ENCODE measurements at regions not wholly inside any gene's neighbourhood (a gene's known extent, or its start where the extent isn't known, plus 50 kb on each side); places are given as distances from the start of the nearest gene placed in this dataset.

DNA sequence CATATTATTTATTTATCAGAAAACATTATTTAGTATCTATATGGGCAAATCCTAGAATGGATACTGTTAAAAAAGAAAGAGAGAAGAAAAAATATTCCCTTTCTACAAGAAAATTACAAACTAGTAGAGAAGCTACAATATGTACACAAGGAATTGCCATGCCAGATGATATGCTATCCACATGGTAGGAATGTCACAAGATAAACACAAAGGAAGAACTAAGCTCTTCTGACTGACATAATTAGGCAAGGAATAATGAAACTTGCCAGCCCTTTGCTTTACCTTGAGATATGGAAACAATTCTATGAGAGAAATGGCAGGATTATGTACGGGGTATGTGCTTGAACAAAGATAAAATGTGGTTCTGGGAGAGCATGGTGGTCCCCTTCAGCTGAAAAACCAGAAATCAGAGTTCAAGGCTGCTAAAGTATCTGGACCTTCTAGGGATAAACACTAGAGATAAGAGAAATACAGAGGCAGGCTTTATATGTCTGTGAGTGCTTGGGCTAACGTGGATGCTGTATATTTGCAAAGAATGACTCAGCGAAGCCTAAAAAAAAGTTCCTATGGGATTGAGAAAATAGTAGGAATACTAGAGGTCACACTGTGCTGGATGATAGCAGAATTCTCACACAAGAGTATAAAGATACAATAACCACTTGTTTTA, 451.6 kb downstream of the TLE1 start:
- no peak for DNase-seq (ENCODE audit: low spot score in 2 of 2)

GRCh38 chr9:81234924-81235610, 454.3 kb downstream of the TLE1 start:
- TF ChIP-seq, protein P1, sequence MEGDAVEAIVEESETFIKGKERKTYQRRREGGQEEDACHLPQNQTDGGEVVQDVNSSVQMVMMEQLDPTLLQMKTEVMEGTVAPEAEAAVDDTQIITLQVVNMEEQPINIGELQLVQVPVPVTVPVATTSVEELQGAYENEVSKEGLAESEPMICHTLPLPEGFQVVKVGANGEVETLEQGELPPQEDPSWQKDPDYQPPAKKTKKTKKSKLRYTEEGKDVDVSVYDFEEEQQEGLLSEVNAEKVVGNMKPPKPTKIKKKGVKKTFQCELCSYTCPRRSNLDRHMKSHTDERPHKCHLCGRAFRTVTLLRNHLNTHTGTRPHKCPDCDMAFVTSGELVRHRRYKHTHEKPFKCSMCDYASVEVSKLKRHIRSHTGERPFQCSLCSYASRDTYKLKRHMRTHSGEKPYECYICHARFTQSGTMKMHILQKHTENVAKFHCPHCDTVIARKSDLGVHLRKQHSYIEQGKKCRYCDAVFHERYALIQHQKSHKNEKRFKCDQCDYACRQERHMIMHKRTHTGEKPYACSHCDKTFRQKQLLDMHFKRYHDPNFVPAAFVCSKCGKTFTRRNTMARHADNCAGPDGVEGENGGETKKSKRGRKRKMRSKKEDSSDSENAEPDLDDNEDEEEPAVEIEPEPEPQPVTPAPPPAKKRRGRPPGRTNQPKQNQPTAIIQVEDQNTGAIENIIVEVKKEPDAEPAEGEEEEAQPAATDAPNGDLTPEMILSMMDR (IDR thresholded peaks at IDR 0.05): no peak
- TF ChIP-seq POLR2A (IDR thresholded peaks at IDR 0.05): no peak
- WGBS, 2 donors: 84 to 85% methylated on average over 6 of the region's 6 CpGs
- intact Hi-C loops (cut with DNase I; ENCODE audit: low total_unique reads): no loop called here
- DNase-seq (ENCODE audit: low spot score in 2 of 2): no peak
- no peak overlapping the region for H3K4me3 ChIP-seq (ENCODE audit: low read depth, poor library complexity, severe bottlenecking)

More for the DNA sequence above, 451.6 kb downstream of the TLE1 start:
- TF ChIP-seq, protein P1 (IDR thresholded peaks at IDR 0.05): no peak
- TF ChIP-seq POLR2A (IDR thresholded peaks at IDR 0.05): no peak
- no peak overlapping the region for H3K4me3 ChIP-seq (ENCODE audit: low read depth, poor library complexity, severe bottlenecking)
- 84% methylated on average over 3 of the region's 3 CpGs for WGBS, 2 donors
- intact Hi-C loops (cut with DNase I; ENCODE audit: low total_unique reads): no loop called here

- WGBS, 2 donors: 0% methylated on average over 1 of the region's 1 CpG
- DNase-seq (ENCODE audit: low spot score in 2 of 2): no peak
- TF ChIP-seq, protein P1 (IDR thresholded peaks at IDR 0.05): no peak
- TF ChIP-seq POLR2A (IDR thresholded peaks at IDR 0.05): no peak
- intact Hi-C loops (cut with DNase I; ENCODE audit: low total_unique reads): no loop called here
- no peak overlapping the region for H3K4me3 ChIP-seq (ENCODE audit: low read depth, poor library complexity, severe bottlenecking)
Measured at GRCh38 chr9:81231011-81231410, 458.3 kb downstream of the TLE1 start.

DNA sequence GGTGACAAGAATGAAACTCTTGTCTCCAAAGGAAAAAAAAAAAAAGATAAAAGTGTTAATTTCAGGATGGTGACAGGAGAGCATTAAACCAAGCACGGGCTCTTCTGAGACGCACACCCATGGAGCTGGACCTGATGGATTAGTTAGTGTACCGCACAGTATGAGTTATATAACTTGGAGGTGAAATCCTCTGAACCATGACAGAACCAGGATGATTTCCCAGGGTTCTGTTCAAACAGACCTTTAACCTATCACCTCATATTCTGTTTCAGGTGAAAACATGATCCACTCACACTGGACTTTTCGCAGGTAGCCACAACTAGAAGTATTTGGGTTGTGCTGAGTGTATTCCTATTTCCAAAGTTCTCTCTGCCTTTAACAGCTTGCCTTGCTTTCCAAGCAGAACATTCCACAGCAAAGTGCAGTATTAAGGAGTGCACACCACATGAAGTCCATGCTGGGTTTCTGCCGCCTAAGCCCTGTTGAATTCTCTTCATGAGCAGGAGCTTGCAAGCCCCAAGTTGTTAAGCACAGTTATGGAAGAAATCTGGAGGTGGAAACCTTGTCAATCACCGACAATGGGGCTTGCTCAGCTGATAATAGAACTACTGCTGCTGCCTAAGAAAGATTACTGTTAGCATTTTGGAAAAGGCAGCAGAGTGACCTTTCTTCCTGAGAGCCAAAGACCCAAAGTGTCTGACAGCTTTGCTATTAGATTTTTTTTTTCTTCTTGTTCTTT, 461.7 kb downstream of the TLE1 start:
- 86 to 90% methylated on average over 6 of the region's 6 CpGs for WGBS, 2 donors
- TF ChIP-seq POLR2A (IDR thresholded peaks at IDR 0.05): no peak
- TF ChIP-seq, protein P1 (IDR thresholded peaks at IDR 0.05): no peak
- no peak overlapping the region for H3K4me3 ChIP-seq (ENCODE audit: low read depth, poor library complexity, severe bottlenecking)
- DNase-seq (ENCODE audit: low spot score in 2 of 2): no peak
- intact Hi-C loops (cut with DNase I; ENCODE audit: low total_unique reads): no loop called here

DNA sequence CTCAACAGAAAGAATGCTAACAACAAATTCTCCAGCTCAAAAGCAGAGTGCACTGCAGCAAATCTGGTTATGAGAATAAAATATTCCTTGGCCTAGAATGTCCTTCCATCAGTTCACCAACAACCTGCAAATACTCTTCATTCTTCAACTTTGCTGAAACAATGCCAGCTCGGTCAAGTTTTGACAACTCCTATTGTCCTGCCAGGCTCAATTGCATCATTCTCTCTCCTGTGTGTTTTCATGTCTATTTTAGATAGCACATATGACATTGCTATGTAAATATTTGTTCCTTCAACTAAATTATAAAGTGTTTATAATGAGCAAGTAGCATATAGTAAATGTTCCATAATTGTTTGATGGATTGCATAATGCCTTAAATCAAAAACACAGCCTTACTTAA, 463.8 kb downstream of the TLE1 start:
- no peak overlapping the region for H3K4me3 ChIP-seq (ENCODE audit: low read depth, poor library complexity, severe bottlenecking)
- TF ChIP-seq, protein P1 (IDR thresholded peaks at IDR 0.05): no peak
- TF ChIP-seq POLR2A (IDR thresholded peaks at IDR 0.05): no peak
- intact Hi-C loops (cut with DNase I; ENCODE audit: low total_unique reads): no loop called here
- WGBS, 2 donors: 51 to 79% methylated on average over 1 of the region's 1 CpG
- no peak for DNase-seq (ENCODE audit: low spot score in 2 of 2)
